T-helper 2 cell (primary cell): ENCODE measurements at regions not wholly inside any gene's neighbourhood (a gene's known extent, or its start where the extent isn't known, plus 50 kb on each side); places are given as distances from the start of the nearest gene placed in this dataset.
"Not testable (repeated sequence)": the region's sequence is repeated elsewhere in the genome, so short reads cannot be mapped to it uniquely, and the experiment has no call there.

Experiments
- DNase-seq, 5 experiments: peaks; one replicate each; pipeline versions ENCODE4 v3.0.0 to v3.0.0-alpha.2; 2012 to 2022

DNA sequence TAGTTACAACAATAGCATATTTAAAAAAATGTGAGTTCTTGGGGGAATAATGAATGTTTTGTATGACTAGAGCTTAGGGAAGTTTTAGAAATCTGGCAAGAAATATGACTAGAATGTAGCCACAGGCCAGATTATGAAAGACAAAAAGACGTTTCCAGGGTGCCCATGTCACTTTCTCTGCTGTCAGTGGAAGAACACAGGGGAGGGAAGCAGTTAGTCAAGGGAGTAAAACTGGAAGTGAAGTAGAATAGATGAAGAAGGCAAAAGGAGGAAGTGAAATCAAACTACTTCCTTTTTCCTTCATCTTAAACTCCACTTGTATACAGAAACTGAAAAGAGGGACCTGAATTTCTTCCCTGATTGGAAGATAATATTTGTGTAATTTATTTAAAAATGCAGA, 81.2 kb upstream of the ATP2B1 start:
- no peak for DNase-seq

DNA sequence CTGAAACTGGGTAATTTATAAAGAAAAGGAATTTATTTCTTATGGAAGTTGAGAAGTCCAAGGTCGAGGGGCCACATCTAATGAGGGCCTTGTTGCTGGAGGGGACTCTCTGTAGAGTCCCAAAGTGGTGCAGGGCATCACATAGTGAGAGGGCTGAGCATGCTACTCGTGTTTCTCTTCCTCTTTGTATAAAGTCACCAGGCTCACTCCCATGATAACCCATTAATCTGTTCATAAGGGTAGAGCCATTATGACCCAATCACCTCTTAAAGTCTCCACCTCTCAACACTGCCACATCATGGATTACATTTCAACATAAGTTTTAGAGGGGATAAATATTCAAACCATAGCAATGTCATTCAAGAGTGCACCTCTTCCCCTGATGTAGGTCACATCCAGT, 79.1 kb upstream of the ATP2B1 start:
- DNase-seq: no peak

DNA sequence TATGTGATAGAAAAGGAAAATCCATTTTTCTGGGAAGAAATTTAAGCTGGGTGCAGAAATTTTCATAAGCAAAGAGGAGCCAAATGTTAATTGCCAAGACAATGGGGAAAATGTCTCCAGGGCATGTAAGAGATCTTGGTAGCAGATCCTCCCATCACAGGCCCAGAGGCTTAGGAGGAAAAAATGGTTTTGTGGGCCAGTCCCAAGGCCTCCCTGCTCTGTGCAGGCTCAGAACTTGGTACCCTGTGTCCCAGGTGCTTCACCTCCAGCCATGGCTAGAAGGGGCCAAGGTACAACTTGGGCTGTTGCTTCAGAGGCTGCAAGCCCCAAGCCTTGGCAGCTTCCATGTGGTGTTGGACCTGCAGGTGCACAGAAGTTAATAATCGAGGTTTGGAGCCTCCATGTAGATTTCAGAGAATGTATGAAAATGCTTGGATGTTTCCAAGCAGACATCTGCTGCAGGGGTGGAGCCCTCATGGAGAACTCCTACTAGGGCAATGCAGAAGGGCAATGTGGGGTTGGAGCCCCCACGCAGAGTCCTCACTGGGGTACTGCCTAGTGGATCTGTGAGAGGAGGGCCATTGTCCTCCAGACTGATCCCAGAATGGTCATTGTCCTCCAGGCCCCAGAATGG, 77.7 kb upstream of the ATP2B1 start:
- no peak for DNase-seq

DNA sequence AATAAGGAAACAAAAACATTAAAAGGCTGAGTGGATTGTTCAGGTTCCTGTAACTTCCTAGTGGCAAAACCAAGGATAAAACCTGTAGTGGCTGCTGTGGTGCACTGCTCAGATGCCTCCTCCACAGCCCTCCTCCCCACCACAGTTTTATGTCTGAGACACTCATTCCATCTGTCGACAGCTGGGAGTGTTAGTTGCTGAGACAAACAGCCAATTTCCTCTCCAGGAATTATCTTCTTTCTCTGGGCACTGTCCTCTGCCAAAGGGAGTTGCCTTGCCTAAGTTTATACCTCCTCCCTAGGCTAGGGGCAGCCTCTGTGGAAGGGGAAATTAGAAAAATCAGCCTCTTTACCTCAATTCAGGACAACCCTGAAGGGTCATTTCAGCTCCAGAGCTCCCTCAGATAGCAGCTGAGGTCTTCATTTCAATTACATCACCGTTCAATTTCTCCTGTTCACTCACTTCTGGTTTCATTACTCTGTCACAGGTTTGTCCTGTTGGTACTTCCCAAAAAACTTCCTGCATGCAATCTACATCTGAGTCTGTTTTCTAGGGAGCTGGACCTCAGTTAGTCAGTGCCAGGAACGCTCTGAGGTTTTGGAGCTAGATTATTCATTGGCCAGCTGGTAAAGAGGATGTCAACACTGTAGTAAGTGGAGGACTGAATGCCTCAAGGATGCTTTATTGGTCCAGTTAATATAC, 74.9 kb upstream of the ATP2B1 start:
- no peak for DNase-seq

DNA sequence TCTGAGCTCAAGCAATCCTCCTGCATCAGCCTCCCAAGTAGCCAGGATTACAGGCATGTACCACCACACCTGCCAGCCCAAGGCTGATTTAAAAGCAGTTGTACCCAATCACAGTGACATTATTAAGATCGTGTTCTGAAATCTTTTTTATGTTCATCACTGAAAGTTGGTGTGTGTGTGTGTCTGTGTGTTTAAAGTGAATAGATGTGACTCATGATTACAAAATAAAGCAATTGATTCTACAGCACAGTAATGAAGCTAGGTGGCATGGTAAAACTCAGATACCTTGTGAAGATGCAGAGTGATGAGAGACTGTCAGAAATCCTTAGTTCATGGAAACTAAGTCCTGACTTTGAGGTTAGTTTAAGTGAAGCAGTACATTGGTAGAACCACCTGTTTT, 74.2 kb upstream of the ATP2B1 start:
- no peak for DNase-seq

DNA sequence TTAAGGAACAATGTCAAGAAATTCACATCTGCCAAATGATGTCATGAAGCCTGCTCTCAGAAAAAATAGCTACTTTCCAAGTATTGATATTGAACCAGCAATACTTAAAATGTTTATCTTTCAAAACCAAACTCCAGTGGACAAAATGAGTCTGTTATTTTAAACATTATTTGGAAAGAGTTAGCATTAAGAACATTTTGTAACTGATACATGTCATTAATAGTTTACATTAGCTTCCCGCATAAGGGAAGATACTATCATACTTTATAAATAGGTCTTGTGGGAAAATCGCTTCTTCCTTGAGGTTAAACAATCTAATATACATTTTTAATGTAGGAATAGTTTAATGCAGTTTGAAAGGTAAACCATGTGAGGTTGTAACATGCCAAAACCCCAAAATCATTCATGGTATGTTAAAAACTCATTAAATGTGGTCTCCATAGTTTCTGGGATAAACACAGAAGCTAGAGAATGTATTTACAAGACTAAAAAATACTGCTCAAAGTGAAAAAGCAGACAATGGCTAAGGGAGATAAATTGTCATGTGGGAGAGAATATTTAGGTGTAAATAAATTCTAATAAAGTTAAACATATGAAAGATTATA, 73.4 kb upstream of the ATP2B1 start:
- DNase-seq: no peak

DNA sequence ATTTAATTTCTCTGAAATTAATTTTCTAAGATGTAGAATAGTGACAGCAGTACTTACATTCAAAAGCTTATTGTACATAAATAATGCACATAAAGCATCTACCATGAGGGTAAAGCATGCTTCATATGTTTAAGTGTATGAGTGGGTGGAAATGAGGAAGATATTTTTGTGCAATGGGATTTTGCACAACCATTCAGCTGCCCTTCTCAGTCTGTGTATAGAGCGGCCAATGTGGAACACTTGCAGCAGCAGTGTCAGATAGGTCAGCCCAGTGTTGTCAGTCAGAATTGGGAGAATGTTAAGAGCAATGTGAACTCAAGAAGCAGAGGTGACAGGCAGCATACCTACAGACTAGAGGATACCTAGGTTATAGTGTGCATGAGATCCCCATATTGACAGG, 72.5 kb upstream of the ATP2B1 start:
- DNase-seq: no peak

DNA sequence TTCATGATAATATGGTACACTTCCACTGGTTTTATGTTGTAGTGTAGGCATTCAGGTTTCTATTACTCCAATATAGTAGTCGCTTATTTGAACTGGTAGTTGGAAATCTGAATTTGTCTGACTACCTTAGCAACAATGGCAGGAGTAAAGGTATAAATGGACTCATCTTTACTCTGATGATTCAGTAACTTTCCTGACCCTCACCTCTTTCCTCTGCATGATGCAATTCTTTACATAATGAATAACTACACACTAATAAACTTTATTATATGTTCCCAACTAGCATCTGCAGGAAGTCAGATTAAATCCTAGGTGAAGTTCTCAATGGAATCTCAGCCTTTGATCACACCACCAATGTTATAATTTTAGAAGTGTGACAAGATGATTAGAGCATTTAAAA, 70.5 kb upstream of the ATP2B1 start:
- DNase-seq: no peak

DNA sequence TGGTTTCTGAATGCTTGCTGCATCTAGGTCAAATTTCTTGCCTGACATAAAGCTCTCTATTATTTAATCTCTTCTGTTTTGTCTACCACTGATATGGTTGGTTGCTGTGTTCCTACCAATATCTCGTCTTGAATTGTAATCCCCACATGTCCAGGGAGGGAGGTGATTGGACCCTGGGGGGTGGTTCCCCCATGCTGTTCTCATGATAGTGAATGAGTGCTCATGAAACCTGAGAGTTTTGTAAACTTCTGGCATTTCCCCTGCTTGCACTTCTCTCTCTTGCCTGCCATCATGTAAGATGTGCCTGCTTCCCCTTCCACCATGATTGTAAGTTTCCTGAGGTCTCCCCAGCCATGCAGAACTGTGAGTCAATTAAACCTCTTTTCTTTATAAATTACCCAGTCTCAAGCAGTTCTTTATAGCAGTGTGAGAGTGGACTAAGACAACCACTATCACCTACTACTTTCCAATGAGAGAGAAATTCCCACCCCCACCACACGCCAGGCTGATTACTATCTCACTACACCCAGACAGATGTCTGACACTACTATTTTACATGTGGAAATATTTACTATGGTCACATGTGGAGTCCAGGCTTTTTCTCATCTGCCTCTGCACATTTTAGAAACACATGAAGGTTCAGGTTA, 69.2 kb upstream of the ATP2B1 start:
- DNase-seq: no peak

DNA sequence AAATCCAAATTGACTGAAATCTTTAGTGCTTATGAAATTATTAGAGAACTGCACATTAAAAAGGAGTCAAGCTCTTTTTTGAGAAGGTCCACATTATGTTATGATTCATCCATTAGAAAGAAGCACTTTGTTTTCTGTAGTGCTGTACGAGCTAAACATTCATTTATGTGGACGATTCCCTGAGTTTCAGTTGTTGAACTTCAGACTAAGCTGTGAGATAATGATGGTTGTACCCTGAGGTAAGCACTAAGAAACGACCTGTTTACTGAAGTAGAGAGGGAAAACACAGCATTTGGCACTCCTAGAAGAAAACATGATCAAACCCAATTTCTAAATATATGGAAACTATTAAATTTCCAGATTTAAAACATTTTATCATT, 67.3 kb upstream of the ATP2B1 start:
- DNase-seq: no peak

DNA sequence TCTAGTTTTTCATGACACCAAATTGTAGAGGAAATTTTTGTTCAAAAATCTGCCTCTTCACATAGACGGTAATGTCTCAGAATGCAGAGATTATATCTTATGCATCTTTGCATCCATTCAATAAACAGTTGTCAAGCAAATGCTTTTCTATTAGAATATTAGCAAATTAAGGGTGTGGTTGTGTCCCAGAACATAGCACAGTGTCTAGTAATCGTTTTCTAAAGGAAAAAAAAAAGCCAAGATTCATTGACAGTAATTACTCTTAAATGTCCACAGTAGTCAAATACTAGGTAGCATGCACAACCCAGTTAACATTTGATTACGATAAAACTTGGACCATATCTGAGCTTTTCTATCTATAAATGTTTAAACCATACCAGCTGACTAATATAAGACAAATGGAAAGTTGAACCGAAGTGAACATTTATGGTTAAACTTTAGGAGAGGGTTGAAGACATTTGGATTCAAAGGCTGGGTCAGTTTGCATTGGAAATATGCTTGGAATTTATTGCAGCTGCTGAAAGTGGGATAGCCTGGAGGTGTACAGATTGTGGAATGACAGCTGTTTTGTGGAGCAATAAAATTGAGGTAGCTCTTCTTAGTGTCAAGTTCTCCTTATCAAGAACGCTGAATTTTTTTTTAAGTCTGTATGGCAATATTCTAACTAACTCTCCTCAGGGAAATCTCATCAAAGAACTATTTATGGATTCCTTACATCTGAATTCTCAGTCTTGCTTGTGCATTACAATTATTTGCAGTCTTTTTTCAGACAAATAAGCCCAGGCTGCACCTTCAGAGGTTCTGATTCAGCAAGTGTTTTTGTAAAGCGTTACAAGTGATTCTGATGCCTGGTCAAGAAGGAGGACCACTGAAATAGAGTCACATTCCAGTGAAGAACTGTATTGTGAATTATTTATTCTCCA, 66.7 kb upstream of the ATP2B1 start:
- DNase-seq: no peak

DNA sequence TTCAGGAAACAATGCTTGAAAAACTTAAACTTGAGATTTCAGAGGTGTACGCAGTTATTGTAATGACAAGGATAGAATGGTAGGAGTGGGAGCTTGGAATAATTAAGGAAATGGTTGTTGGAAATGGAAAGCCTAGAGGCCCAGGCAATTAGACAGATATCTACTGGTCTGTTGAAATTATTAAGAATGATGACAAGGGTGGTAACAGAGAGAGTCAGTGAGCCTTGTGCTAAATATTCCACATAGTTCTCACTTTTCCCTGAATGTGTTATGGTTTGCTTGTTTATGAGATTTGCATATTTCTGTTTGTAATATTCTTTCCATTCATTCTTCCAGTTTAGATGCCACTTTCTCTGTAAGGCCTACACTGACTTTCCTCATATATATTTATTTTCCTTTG, 66.0 kb upstream of the ATP2B1 start:
- DNase-seq: no peak

DNA sequence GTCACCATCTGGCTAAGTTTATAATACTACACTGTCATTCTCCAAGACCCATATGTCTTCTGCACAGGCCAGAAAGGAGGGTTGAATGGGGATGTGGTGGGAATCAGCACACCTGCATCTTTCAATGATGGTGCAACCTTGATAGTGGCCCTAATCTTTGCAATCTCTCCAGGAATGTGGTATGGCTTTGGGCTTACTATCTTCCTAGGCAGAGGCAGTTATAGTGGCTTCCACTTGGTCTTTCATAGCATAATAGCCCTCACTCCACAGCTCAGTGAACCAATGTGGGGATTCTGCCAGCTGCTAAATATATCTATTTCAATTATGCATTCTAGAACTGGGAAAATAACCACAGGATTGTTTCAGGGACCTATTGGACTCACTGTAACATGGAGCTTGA, 61.8 kb upstream of the ATP2B1 start:
- DNase-seq: no peak

DNA sequence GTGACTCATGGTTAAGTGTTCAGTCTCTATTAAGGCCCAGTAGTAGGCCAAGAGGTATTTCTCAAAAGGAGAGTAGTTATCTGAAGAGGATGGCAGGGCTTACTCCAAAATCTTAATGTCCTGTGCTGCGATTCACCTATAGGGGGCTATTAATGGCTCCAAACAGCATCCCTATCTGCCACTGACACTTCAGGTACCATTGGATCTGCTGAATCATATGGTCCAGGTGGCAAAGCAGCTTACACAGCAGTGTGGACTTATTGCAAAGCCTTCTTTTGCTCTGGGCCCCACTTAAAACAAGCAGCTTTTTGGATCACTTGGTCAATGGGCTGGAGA, 60.8 kb upstream of the ATP2B1 start:
- DNase-seq: no peak

DNA sequence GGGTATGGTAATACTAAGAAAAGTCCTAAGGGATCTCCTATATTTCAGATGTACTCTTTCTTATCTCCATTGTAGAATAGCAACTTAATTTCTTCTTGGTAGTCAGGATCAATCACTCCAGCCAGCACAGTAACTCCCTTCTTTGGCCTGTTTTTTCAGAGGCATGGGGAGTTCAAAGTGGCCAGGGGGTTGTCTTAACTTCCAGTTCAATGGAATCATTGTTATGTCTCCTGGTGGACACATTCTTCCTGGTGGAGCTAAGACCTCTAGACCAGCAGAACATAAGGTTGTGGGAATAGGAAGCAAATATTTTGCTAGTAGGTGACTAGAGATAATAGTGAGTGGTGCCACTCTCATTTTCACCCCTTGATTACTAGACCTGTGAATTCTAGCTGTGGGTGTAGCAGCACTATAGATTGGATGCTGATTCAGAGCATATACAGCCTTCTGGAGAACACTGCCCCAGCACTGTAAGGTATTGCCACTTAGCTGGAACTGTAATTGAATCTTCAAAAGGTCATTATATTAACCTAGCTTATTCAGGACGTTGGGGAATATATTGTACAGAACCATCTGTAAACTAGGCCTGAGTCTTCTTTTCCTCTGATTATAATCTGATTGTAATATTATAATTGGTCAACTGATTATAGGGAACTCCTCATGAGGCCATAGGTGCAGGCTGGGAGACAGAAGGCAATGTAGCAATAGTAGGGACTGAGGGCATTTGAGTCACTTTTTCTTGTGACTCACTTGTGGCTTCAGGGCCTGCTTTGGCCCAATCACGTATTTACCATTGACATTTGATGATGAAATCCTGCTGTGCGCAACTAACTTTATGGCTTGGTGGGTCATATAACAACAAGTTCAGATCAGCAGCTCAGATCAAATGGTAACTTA, 60.2 kb upstream of the ATP2B1 start:
- peak in 1 of 5 experiments; percentile 22 for DNase-seq

DNA sequence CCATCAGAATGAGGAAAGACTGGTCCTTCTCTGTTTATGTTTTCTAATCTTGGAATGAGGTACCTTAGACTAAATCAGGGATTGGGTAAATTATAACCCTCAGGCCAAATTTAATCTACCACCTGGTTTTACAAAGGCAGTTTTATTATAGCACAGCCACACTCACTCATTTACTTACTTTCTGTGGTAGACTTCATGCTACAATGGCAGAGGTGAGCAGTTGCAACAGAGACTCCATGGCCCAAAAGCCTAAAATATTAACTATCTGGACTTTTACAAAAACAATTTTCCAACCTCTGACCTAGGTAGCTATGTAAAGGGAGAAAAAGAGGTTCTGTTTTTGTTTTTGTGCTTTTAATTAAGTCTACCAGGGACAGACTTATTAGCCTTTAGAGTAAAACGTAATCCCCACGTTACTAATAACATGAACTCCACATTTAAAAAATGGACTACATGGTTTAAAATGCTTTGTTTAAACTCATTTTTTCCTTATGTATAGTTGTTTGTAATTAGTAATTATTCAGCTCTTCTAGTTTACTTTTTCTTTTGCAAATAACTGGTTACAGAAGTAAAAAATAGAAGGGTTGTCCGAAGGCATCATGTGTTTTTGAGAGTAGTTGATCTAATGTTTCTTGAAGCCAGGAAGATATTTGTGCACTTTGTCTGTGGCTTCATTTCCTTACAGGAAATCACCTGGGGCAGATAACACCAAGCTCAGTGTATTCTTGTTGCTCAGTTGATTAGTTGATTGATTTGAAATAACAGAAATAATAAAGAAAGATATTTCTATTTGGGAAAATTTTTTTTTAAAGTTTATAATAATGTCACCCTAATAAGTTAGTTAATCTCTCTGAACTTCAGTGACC, 57.6 kb upstream of the ATP2B1 start:
- peak in 1 of 5 experiments; percentile 41 for DNase-seq

DNA sequence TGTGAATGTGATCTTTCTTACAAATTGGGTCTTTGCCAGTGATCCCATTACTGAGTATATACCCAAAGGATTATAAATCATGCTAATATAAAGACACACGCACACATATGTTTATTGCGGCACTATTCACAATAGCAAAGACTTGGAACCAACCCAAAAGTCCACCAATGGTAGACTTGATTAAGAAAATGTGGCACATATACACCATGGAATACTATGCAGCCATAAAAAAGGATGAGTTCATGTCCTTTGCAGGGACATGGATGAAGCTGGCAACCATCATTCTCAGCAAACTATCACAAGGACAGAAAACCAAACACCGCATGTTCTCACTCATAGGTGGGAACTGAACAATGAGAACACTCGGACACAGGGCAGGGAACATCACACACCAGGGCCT, 55.5 kb upstream of the ATP2B1 start:
- DNase-seq: not testable (repeated sequence)

DNA sequence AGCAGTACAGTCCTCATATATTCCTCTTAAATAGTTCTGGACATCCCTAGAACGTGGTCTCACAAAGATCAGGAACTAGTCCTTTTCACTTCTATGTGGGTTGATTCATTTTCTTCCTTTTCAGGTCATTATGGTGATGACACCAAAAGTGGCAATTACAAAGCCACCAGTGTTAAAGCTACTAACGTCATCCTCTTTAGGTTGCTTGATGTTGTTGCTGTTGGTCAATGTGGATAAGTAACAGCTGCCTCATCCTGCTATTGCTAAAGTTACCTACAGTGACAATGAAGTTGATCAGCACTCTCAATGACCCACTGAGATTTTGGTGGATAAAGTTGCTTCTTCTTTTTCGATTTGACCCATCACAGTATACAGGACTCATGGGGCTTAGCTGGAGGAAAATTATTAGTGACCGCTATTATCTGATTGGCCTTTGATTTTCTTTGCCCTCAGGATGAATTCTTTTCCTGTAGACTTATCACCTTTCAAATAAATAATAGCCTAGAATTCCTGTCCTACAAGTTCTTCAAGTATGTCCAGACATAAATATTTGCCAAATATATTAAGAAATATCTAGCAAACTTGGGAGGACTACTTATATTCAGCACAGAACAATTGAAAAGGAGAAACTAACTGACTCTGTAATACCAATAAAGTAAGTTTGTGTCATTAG, 54.0 kb upstream of the ATP2B1 start:
- peak in 1 of 5 experiments; percentile 25 for DNase-seq

DNA sequence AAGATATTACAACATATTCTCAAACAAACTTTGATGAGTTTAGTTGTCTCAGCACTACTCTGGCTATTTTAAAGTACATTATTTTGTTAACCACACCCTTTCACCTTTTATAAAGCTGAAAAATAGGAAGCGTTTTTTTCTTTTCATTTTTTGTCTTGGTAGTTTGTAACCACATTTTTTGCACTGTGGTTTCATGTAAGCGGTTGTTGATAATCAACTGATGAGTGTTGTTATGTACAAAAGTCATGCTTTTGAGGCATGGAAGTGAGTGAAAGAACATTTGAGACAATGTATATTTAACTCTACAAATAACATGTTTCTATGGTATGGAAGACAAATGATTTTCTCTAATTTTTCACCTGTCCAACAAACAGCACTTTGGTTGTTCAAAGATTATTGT, 52.1 kb upstream of the ATP2B1 start:
- DNase-seq: peak in 2 of 5 experiments; percentile 64 to 84
